ENCODE measurements at regions not wholly inside any gene's neighbourhood (a gene's known extent, or its start where the extent isn't known, plus 50 kb on each side); places are given as distances from the start of the nearest gene placed in this dataset.

- Histone ChIP-seq H3K4me3 (ENCODE audit: low read depth, low read length) (no peak overlapping the region), H3K27ac (ENCODE audit: extremely low read depth, low read depth, low read length) (no peak overlapping the region), H3K4me1 (ENCODE audit: control insufficient read depth, insufficient read depth, low read length) (no peaks in the 10 kb centered on the region), H3K9me3 (ENCODE audit: control insufficient read depth, insufficient read depth, low read depth, low read length) (no peaks in the 10 kb centered on the region), H3K36me3 (ENCODE audit: control insufficient read depth in 2 of 2, insufficient read depth in 1 of 2, low read length in 2 of 2) (no peaks in the 10 kb centered on the region)
- TF ChIP-seq KLF9 (tag by site-specific recombination; IDR thresholded peaks at IDR 0.05; ENCODE audit: low read depth): no peak
- no peak for TF ChIP-seq ZNF221 (tag by site-specific recombination; IDR thresholded peaks at IDR 0.05; ENCODE audit: borderline replicate concordance)
- TF ChIP-seq ZNF423 (tag by site-specific recombination; IDR thresholded peaks at IDR 0.05): no peak
- no peak for TF ChIP-seq ZNF133 (tag by site-specific recombination; IDR thresholded peaks at IDR 0.05)
- no peak for TF ChIP-seq ZNF350 (tag by site-specific recombination; IDR thresholded peaks at IDR 0.05)
- no peak for TF ChIP-seq ZNF324 (tag by site-specific recombination; IDR thresholded peaks at IDR 0.05)
- TF ChIP-seq ZNF837 (tag by site-specific recombination; IDR thresholded peaks at IDR 0.05): no peak
- no peak for TF ChIP-seq SALL2 (tag by site-specific recombination; IDR thresholded peaks at IDR 0.05; ENCODE audit: borderline replicate concordance)
- TF ChIP-seq ZNF274 (IDR thresholded peaks at IDR 0.05; ENCODE audit: low read length): no peak
- TF ChIP-seq ZNF274 (tag by site-specific recombination; IDR thresholded peaks at IDR 0.05; ENCODE audit: borderline replicate concordance): no peak
- TF ChIP-seq, protein P1, sequence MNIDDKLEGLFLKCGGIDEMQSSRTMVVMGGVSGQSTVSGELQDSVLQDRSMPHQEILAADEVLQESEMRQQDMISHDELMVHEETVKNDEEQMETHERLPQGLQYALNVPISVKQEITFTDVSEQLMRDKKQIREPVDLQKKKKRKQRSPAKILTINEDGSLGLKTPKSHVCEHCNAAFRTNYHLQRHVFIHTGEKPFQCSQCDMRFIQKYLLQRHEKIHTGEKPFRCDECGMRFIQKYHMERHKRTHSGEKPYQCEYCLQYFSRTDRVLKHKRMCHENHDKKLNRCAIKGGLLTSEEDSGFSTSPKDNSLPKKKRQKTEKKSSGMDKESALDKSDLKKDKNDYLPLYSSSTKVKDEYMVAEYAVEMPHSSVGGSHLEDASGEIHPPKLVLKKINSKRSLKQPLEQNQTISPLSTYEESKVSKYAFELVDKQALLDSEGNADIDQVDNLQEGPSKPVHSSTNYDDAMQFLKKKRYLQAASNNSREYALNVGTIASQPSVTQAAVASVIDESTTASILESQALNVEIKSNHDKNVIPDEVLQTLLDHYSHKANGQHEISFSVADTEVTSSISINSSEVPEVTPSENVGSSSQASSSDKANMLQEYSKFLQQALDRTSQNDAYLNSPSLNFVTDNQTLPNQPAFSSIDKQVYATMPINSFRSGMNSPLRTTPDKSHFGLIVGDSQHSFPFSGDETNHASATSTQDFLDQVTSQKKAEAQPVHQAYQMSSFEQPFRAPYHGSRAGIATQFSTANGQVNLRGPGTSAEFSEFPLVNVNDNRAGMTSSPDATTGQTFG (tag by site-specific recombination; IDR thresholded peaks at IDR 0.05; ENCODE audit: borderline replicate concordance): no peak
- TF ChIP-seq ZSCAN18 (tag by site-specific recombination; IDR thresholded peaks at IDR 0.05): no peak
- TF ChIP-seq ZNF184 (tag by site-specific recombination; IDR thresholded peaks at IDR 0.05): no peak
- TF ChIP-seq ZNF843 (tag by site-specific recombination; IDR thresholded peaks at IDR 0.05): no peak
- CTCF ChIA-PET: no interaction called here
- POLR2A ChIA-PET: no interaction called here
These were observed 108.1 kb upstream of the UBL3 start for GRCh38 chr13:29958476-29958875.

DNA sequence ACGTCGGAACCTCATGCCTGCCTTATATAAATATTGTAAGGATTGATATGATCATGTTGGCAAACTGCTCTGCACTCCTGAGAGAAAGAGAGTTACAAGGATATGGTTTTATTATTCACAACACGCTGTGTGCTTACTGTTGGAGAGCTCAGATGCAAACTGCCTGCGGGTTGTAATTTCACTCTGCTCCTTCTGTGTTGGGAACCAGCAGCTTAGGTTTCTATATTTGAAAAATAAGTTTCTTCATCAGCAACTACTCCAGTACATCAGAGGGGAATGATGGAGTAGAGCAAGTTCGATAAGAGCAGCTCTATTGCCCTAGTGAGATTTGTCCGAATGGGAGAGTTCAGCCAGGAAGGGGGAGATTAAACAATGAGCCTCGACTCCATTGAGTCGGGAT, 106.9 kb upstream of the UBL3 start:
- ChIA-PET CTCF (interaction anchor here (0.6 kb wide), 1 partner anchor 131 kb away, joined by 3 read pairs; no protein-coding TSS in a partner anchor), POLR2A (no interaction called here)
- H3K4me3 ChIP-seq (ENCODE audit: low read depth, low read length): no peak overlapping the region
- H3K36me3 ChIP-seq (ENCODE audit: control insufficient read depth in 2 of 2, insufficient read depth in 1 of 2, low read length in 2 of 2): no peaks in the 10 kb centered on the region
- TF ChIP-seq ZNF677 (tag by site-specific recombination; IDR thresholded peaks at IDR 0.05) (peak; percentile 60; the same call in 1 of the 2 replicates), ZNF341 (tag by site-specific recombination; IDR thresholded peaks at IDR 0.05; ENCODE audit: low read depth) (no peak)
- no peaks in the 10 kb centered on the region for H3K4me1 ChIP-seq (ENCODE audit: control insufficient read depth, insufficient read depth, low read length)
- H3K9me3 ChIP-seq (ENCODE audit: control insufficient read depth, insufficient read depth, low read depth, low read length): no peaks in the 10 kb centered on the region
- no peak overlapping the region for H3K27ac ChIP-seq (ENCODE audit: extremely low read depth, low read depth, low read length)

DNA sequence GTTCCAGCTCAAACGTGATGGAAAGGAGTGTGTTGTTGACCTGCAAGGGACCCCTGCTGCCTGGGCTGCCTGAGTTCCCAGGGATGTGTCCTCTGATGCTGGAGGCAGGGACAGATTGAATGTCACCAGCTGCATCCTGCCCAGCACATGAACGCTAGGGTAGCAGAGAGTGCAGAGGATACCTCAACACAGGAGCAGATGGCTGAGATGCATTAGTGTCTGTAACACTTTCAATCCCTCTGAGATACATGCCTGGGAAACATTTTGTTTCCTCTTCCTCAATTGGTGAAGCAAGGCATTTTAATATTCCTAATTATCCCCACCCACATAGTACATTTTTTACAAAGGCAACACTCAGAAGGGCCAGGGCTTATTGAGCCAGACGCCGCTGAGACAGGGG, 106.4 kb upstream of the UBL3 start:
- Histone ChIP-seq H3K9me3 (ENCODE audit: control insufficient read depth, insufficient read depth, low read depth, low read length) (no peaks in the 10 kb centered on the region), H3K4me3 (ENCODE audit: low read depth, low read length) (no peak overlapping the region), H3K4me1 (ENCODE audit: control insufficient read depth, insufficient read depth, low read length) (no peaks in the 10 kb centered on the region), H3K36me3 (ENCODE audit: control insufficient read depth in 2 of 2, insufficient read depth in 1 of 2, low read length in 2 of 2) (no peaks in the 10 kb centered on the region), H3K27ac (ENCODE audit: extremely low read depth, low read depth, low read length) (no peak overlapping the region)
- ChIA-PET CTCF (interaction anchor here (0.6 to 0.8 kb wide), 2 partner anchors 113 to 132 kb away, joined by 3 read pairs; no protein-coding TSS in a partner anchor), POLR2A (no interaction called here)
- TF ChIP-seq ZNF433 (tag by site-specific recombination; IDR thresholded peaks at IDR 0.05; ENCODE audit: low read depth) (no peak), ZNF654 (tag by site-specific recombination; IDR thresholded peaks at IDR 0.05; ENCODE audit: low read depth) (no peak), HOXC10 (CRISPR knock-in tag; IDR thresholded peaks at IDR 0.05) (no peak), ZNF530 (tag by site-specific recombination; IDR thresholded peaks at IDR 0.05; ENCODE audit: low read depth) (no peak), ZNF341 (tag by site-specific recombination; IDR thresholded peaks at IDR 0.05; ENCODE audit: low read depth) (no peak), ZNF560 (tag by site-specific recombination; IDR thresholded peaks at IDR 0.05; ENCODE audit: borderline replicate concordance) (no peak), ZNF214 (tag by site-specific recombination; IDR thresholded peaks at IDR 0.05; ENCODE audit: borderline replicate concordance) (no peak), AEBP2 (tag by site-specific recombination; IDR thresholded peaks at IDR 0.05; ENCODE audit: borderline replicate concordance) (no peak), REST (tag by site-specific recombination; IDR thresholded peaks at IDR 0.05) (no peak)
